NCI-H774 (cell line): ENCODE measurements at regions not wholly inside any gene's neighbourhood (a gene's known extent, or its start where the extent isn't known, plus 50 kb on each side); places are given as distances from the start of the nearest gene placed in this dataset.

Experiments
- DNase-seq: peaks from one replicate; lab custom pipeline; 2025; lab: John Stamatoyannopoulos, UW

DNA sequence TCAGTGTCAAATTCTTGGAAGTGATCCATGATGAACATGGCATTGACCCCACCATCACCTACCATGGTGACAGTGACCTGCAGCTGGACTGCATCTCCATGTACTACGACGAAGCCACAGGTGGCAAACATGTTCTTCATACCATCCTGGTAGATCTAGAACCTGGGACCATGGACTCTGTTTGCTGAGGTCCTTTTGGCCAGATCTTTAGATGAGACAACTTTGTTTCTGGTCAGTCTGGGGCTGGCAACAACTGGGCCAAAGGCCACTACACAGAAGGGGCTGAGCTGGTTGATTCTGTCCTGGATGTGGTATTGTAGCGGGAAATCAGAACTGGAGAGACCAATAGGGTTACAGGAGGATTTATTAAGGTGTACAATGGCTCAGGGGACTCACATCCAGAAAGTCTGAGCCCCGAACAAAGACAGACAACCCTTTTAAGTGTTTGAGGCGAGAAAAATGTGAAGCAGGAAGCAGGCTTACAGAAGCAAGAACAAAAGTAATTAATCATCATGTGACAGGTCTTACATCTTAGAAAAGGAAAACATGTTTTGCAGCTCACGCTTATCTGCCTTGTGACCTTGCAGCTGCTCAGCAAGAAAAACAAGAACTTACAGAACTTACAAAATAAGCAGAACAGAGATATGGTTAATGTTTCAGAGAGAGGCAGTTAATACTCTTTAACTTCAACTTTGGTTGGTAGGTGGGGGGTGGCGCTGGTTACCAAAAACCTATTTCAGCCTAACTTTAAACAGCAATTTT lies 58.8 kb upstream of the MOCS1 start:
- DNase-seq: no peak
